Natural killer cell (primary cell): ENCODE measurements at regions not wholly inside any gene's neighbourhood (a gene's known extent, or its start where the extent isn't known, plus 50 kb on each side); places are given as distances from the start of the nearest gene placed in this dataset.

Experiments
- ATAC-seq, 3 donors: fragments of 150-1000 bp in 2 of 3; fragments of 200-7000 bp in 1 of 3; cut with Tn5 transposase; 1 replicate in 1 of 3; 2 replicates in 2 of 3; pipeline ENCODE4 v1.10.0; 2021; ENCODE audit warnings: mild to moderate bottlenecking in 2 of 3, moderate library complexity in 2 of 3
- DNase-seq, 2 donors: peaks; one replicate each; pipeline versions ENCODE4 v3.0.0 to v3.0.0-alpha.2; 2013 to 2021; ENCODE audit warnings: mixed read lengths in 1 of 2
- H3K27ac ChIP-seq: one replicate; pipeline ENCODE4 v1.5.1; 2013; ENCODE audit warnings: mild to moderate bottlenecking, low read length
- H3K27me3 ChIP-seq: one replicate; pipeline ENCODE4 v1.6.1; 2013; ENCODE audit warnings: low read length; ENCODE audit not compliant: control insufficient read depth, insufficient read depth
- H3K36me3 ChIP-seq: one replicate; pipeline ENCODE4 v1.6.1; 2013; ENCODE audit warnings: low read length; ENCODE audit not compliant: control insufficient read depth, insufficient read depth
- H3K4me1 ChIP-seq: one replicate; pipeline ENCODE4 v1.6.1; 2013; ENCODE audit warnings: low read length; ENCODE audit not compliant: control insufficient read depth, insufficient read depth
- H3K4me3 ChIP-seq: one replicate; pipeline ENCODE4 v1.5.1; 2013; ENCODE audit warnings: low read length
- H3K9me3 ChIP-seq: one replicate; pipeline ENCODE4 v1.6.1; 2013; ENCODE audit warnings: low read length; ENCODE audit not compliant: control insufficient read depth, insufficient read depth
- H3K27ac Mint-ChIP-seq, 2 donors: one replicate each; pipeline ENCODE4 v1.8.0; 2022; ENCODE audit warnings: mild to moderate bottlenecking in 2 of 2, mixed read lengths in 2 of 2, moderate library complexity in 1 of 2
- H3K27me3 Mint-ChIP-seq, 2 donors: one replicate each; pipeline ENCODE4 v1.8.0; 2022; ENCODE audit warnings: low read depth in 2 of 2, mixed read lengths in 2 of 2
- H3K36me3 Mint-ChIP-seq: one replicate; pipeline ENCODE4 v1.8.0; 2022; ENCODE audit warnings: mixed read lengths
- H3K4me1 Mint-ChIP-seq, 2 donors: one replicate each; pipeline ENCODE4 v1.8.0; 2022; ENCODE audit warnings: mixed read lengths in 2 of 2
- H3K4me3 Mint-ChIP-seq: one replicate; pipeline ENCODE4 v1.8.0; 2022; ENCODE audit warnings: mild to moderate bottlenecking, moderate library complexity, mixed read lengths
- H3K9me3 Mint-ChIP-seq, 2 donors: one replicate each; pipeline ENCODE4 v1.8.0; 2022; ENCODE audit warnings: mixed read lengths in 2 of 2
- CTCF ChIP-seq: fragments of 200-600 bp; IDR thresholded peaks from one replicate; pipeline ENCODE4 v1.8.0; 2022; ENCODE audit warnings: antibody characterized with exemption
- WGBS: methylation state at CpG from one replicate; pipeline ENCODE4 v1.1.7; 2013; ENCODE audit warnings: missing lambda C conversion rate; ENCODE audit not compliant: insufficient coverage; 5-methylcytosine and 5-hydroxymethylcytosine counted together
- intact Hi-C: fragments of 100-400 bp; cut with micrococcal nuclease; formaldehyde crosslinking; loops from one replicate; pipeline ENCODE4 v1.14.2; 2022

GRCh38 chr20:12653642-12654041 lies 355.1 kb upstream of the SPTLC3 start:
- H3K4me3 Mint-ChIP-seq: no peak overlapping the region
- Histone ChIP-seq H3K27ac (no peak overlapping the region), H3K9me3 (no peaks in the 10 kb centered on the region), H3K4me3 (no peak overlapping the region), H3K27me3 (no peaks in the 10 kb centered on the region), H3K4me1 (no peaks in the 10 kb centered on the region), H3K36me3 (no peaks in the 10 kb centered on the region)
- no peaks in the 10 kb centered on the region for H3K4me1 Mint-ChIP-seq
- intact Hi-C loops: no loop called here
- DNase-seq (no peak), ATAC-seq (no peak)
- no peaks in the 10 kb centered on the region for H3K36me3 Mint-ChIP-seq
- no peaks in the 10 kb centered on the region for H3K27me3 Mint-ChIP-seq
- H3K9me3 Mint-ChIP-seq: peaks cover 3 to 13% of the 10 kb centered on the region in 2 donors
- TF ChIP-seq CTCF: no peak
- H3K27ac Mint-ChIP-seq: no peak overlapping the region

- H3K4me3 ChIP-seq: no peak overlapping the region
- Mint-ChIP-seq H3K27ac (no peak overlapping the region), H3K36me3 (no peaks in the 10 kb centered on the region), H3K27me3 (no peaks in the 10 kb centered on the region), H3K4me3 (no peak overlapping the region), H3K9me3 (peaks cover 11 to 14% of the 10 kb centered on the region in 2 donors), H3K4me1 (no peaks in the 10 kb centered on the region)
- intact Hi-C loops: no loop called here
- H3K36me3 ChIP-seq: no peaks in the 10 kb centered on the region
- H3K27ac ChIP-seq: no peak overlapping the region
- WGBS: 90% methylated on average over 1 of the region's 1 CpG
- H3K4me1 ChIP-seq: no peaks in the 10 kb centered on the region
- no peaks in the 10 kb centered on the region for H3K9me3 ChIP-seq
- TF ChIP-seq CTCF: no peak
- ATAC-seq (no peak), DNase-seq (no peak)
- no peaks in the 10 kb centered on the region for H3K27me3 ChIP-seq
These were observed 348.8 kb upstream of the SPTLC3 start for GRCh38 chr20:12659942-12660341.

DNA sequence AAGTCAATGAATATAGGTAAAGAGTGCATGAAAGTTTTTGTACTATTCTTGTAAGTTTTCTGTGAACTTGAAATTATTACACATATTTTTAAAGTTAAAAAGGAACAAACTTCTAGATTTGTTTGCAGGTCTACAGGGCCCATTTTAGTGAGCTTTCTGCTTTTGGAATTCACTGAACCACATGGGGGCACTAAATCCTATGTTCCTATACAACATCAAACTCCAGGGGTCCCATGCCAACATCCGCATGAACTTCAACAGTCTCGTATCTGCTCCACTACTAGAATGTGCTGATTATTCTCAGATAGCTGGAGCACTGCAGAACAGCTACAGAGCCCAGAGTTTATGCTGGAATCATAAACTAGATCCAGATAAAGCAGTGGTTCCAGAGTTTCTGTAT lies 347.9 kb upstream of the SPTLC3 start:
- Histone ChIP-seq H3K36me3 (no peaks in the 10 kb centered on the region), H3K27me3 (no peaks in the 10 kb centered on the region), H3K27ac (no peak overlapping the region), H3K4me1 (no peaks in the 10 kb centered on the region), H3K4me3 (no peak overlapping the region), H3K9me3 (no peaks in the 10 kb centered on the region)
- H3K36me3 Mint-ChIP-seq: no peaks in the 10 kb centered on the region
- no peak for ATAC-seq
- H3K9me3 Mint-ChIP-seq: peaks cover 10 to 15% of the 10 kb centered on the region in 2 donors
- H3K4me1 Mint-ChIP-seq: no peaks in the 10 kb centered on the region
- WGBS: 55% methylated on average over 2 of the region's 2 CpGs
- H3K4me3 Mint-ChIP-seq: no peak overlapping the region
- intact Hi-C loops: no loop called here
- TF ChIP-seq CTCF: no peak
- H3K27me3 Mint-ChIP-seq: no peaks in the 10 kb centered on the region
- DNase-seq: no peak
- no peak overlapping the region for H3K27ac Mint-ChIP-seq

- ATAC-seq: no peak
- intact Hi-C loops: no loop called here
- Mint-ChIP-seq H3K4me3 (no peak overlapping the region), H3K27ac (no peak overlapping the region), H3K27me3 (no peaks in the 10 kb centered on the region), H3K36me3 (no peaks in the 10 kb centered on the region), H3K4me1 (no peaks in the 10 kb centered on the region), H3K9me3 (peaks cover 0 to 4% of the 10 kb centered on the region in 2 donors)
- no peak for TF ChIP-seq CTCF
- 56% methylated on average over 1 of the region's 1 CpG for WGBS
- H3K27me3 ChIP-seq: no peaks in the 10 kb centered on the region
- no peak overlapping the region for H3K27ac ChIP-seq
- DNase-seq: no peak
- no peaks in the 10 kb centered on the region for H3K9me3 ChIP-seq
- no peak overlapping the region for H3K4me3 ChIP-seq
- H3K4me1 ChIP-seq: no peaks in the 10 kb centered on the region
- H3K36me3 ChIP-seq: no peaks in the 10 kb centered on the region
These were observed 338.5 kb upstream of the SPTLC3 start for GRCh38 chr20:12670301-12670700.
